ENCODE measurements at regions not wholly inside any gene's neighbourhood (a gene's known extent, or its start where the extent isn't known, plus 50 kb on each side); places are given as distances from the start of the nearest gene placed in this dataset.
"Not testable (repeated sequence)": the region's sequence is repeated elsewhere in the genome, so short reads cannot be mapped to it uniquely, and the experiment has no call there.

DNA sequence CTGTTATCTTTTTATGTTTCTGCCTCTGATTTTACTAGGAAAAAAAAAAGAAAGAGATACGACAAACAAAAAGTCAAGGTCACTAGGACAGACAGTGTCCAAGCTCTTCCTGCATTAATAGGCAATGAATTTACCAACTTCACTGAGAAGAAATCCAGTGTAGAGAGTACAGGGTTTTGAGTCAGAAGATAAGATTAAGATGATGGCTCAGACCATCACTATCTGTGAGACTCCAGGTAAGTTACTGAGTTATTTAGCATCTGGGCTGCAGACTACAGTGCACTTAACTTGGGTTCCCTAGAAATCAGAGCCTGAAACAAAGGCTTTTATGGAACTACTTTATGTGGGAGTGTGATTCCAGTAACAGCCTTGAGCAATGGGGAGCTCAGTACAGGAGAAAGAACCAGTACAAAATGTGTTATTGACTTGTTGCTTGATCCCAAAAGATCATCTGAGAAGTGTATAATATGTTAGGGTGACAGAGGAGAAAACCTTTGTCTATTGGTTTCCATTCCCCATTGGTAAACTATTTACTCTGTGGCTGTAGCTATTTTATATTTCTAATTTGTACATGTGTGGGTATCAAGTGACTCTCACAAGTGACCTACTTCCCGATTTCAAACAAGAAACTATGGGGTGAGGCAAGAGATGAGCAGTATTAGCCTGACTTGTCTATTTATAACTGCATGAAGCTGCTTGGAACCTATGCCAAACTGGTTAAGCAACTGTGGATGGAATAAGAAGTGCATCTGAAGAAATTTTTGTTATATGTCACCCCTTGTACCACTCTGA lies 395.8 kb downstream of the RAB38 start:
- DNase-seq (ENCODE audit: low read depth in 2 of 3, low spot score in 2 of 3): no peak

GRCh38 chr11:87778357-87778756 lies 396.9 kb downstream of the RAB38 start:
- DNase-seq (ENCODE audit: low read depth in 2 of 3, low spot score in 2 of 3): no peak

DNA sequence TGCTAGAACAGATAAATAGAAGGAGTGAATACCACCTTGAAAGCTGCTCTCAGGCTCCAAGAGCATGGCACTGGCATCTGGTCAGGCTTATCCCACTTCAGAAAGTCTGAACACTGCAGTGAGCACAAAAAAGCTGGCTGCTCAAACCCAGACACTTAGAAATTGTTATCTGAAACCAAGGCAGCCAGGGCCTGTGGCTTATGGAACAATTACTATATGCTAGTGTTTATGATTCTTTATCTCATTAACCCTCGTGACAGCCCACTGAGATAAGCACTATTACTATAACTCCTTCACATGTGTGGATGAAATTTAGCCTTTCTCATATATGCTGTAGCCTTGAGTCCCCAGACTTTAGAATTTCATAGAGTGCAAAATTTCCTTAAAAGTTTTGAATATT lies 400.2 kb downstream of the RAB38 start:
- no peak for DNase-seq (ENCODE audit: low read depth in 2 of 3, low spot score in 2 of 3)

GRCh38 chr11:87769661-87770060 lies 405.6 kb downstream of the RAB38 start:
- DNase-seq (ENCODE audit: low read depth in 2 of 3, low spot score in 2 of 3): no peak

DNA sequence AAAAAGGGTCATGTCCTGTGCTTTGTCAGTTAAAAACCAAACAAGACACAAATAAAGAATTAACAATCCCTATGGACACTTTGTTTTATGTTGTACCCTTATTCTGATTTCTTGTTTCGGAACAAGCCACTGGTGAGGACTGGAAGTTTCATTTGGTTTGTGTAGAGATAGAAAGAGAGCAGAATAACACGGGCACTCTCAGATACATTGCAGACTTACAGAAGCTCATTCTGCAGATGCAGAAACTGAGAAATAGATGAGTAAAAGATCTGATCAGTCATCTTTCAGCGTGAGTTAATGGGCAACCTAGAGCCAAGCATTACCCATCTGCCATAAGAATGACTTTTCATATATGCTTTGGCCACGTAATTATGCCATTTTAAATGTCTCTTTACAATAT lies 407.6 kb downstream of the RAB38 start:
- DNase-seq (ENCODE audit: low read depth in 2 of 3, low spot score in 2 of 3): no peak

DNA sequence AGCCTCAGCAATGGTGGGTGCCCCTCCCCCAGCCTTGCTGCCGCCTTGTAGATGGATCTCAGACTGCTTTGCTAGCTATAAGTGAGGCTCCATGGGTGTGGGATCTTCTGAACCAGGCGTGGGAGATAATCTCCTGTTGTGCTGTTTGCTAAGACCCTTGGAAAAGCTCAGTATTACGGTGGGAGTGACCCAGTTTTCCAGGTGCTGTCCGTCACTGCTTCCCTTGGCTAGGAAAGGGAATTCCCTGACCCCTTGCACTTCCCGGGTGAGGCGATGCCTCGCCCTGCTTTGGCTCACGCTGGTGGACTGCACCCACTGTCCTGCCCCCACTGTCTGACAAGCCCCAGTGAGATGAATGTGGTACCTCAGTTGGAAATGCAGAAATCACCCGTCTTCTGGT lies 411.2 kb downstream of the RAB38 start:
- not testable (repeated sequence) for DNase-seq (ENCODE audit: low read depth in 2 of 3, low spot score in 2 of 3)

DNA sequence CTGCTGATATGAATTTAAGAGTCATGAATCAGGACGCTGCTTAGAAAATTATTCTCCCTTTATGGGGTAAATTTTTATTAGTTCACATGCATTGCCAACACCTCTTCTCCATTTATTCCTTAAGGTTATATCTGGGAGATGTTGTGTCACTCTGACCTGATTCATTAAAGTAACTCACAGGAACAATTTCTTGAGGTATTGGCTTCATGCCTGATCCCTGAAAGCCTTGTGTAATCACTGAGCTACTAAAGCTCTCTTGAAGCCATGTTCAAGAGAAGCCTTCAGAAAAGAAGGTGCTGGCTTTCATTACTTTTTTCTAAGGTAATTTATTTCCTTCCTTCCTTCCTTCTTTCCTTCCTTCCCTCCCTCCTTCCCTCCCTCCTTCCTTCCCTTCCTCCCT lies 420.6 kb downstream of the RAB38 start:
- no peak for DNase-seq (ENCODE audit: low read depth in 2 of 3, low spot score in 2 of 3)

DNA sequence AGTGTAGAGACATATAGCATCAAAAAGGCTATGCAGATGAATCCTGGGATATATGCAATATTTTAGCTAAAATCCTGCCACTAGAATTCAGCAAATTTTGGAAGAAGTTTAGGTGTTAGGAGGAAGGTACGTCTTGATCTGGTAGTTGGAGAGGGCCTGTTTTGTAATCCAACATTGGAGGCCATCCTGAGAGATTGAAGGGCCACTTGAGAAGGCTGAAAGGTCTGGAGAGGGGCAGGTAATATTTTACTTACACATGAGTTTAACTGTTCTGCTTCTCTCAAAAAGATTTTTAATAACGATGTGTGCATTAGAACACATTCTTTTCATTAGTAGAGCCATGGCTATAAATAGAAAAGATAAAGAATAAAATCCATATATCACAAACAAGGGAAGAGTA lies 422.1 kb downstream of the RAB38 start:
- DNase-seq (ENCODE audit: low read depth in 2 of 3, low spot score in 2 of 3): no peak

GRCh38 chr11:87743007-87743406 lies 432.2 kb downstream of the RAB38 start:
- DNase-seq (ENCODE audit: low read depth in 2 of 3, low spot score in 2 of 3): no peak

DNA sequence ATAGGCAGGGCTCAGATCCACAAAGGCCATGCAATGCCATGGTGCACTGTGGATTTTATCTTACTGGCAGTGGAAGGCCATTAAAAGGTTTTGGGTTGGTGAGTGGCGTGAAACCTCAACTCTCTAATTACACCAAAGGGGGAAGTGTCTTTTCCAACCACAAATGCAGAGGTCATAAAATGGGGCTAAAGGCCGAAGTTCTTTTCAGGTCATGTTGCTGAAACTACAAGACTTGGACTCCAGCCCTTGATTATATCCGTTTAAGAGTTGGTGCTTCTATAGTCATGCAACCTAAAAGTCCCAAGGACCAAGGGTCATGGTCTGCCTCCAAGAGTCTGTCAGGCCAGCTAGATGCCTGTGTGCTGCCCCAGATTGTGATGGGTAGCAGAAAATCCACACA lies 434.3 kb downstream of the RAB38 start:
- no peak for DNase-seq (ENCODE audit: low read depth in 2 of 3, low spot score in 2 of 3)

DNA sequence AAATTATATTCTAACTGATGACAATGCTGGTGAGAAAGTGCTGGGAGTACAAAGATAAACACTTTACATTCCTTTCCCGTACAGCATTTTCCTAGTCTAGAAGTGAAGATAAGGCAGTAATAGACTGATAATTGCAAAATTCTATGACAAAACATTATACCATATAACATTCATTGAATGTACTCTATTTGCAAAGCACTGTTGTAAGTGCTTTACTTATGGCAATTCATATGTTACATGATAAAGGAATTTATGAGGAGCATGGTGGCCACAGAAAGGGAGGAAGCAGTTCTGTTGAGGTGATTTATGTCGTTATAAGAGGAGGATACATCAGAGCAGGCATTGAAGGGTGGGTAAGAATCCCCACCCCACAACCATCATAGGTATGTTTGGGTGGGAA lies 434.8 kb downstream of the RAB38 start:
- DNase-seq (ENCODE audit: low read depth in 2 of 3, low spot score in 2 of 3): no peak

DNA sequence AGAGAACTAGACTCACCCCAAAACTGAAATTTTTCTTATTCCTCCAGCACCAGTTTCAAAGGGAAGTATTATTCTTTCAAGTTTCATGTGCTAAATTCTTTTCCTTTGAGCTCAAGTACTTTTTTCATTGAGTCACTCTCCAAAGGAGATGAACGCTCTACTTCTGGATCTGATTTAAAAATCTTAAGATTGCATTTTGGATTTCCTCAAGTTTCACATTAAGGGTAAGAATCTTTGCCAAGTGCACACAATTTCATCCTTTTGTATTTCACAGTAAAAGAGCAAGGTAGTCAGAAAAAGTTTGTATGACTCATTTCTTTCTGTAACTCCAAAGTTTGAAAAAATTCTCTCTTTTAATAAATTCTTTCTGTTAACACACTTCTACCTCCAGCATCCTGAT lies 435.5 kb downstream of the RAB38 start:
- no peak for DNase-seq (ENCODE audit: low read depth in 2 of 3, low spot score in 2 of 3)

GRCh38 chr11:87739261-87739660 lies 436.0 kb downstream of the RAB38 start:
- DNase-seq (ENCODE audit: low read depth in 2 of 3, low spot score in 2 of 3): no peak

DNA sequence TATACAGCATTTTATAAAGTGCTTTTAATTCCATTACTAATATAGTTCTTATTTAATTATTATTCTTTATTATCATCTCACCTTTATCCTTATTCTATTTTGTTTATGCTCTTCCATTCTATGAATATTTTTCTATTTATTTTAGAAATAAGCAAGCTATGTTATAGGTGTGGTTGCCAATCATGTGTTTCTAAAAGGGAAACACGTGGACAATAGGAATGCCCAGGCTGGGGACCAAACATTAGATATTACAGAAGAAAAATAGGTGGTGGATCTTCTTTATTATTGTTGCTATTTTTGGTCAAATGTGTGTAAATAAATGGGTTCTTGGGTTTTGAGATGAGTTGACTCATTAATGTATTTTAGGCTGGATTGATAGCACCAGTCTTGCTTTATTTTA lies 438.3 kb downstream of the RAB38 start:
- no peak for DNase-seq (ENCODE audit: low read depth in 2 of 3, low spot score in 2 of 3)

DNA sequence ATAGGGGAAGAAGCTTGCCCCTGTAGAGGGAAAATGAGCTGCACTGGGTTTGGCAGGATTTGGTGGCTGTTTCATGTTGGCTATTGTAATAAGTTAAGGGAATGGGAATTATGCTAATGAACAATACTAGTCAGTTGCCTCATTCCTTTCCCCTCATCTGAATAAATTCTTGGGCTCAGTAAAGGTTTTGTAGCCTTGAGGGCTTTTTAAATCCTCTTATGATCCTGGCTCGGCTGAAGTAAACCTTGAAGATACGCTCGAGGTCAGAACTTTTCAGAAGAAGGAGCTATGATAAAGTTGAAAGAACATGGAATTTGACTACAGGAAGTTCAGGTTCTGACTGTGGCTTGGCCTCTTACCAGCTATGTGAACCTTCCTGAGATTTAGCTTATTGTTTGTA lies 448.7 kb downstream of the RAB38 start:
- DNase-seq (ENCODE audit: low read depth in 2 of 3, low spot score in 2 of 3): no peak

- DNase-seq (ENCODE audit: low read depth in 2 of 3, low spot score in 2 of 3): no peak
Measured at GRCh38 chr11:87724358-87724757, 450.9 kb downstream of the RAB38 start.

GRCh38 chr11:87722756-87723565 lies 452.3 kb downstream of the RAB38 start:
- DNase-seq (ENCODE audit: low read depth in 2 of 3, low spot score in 2 of 3): peak in 1 of 3 donors; percentile 17

GRCh38 chr11:87719326-87720073 lies 455.7 kb downstream of the RAB38 start:
- DNase-seq (ENCODE audit: low read depth in 2 of 3, low spot score in 2 of 3): peak in 1 of 3 donors; percentile 20

GRCh38 chr11:87712802-87713202 lies 462.4 kb downstream of the RAB38 start:
- DNase-seq (ENCODE audit: low read depth in 2 of 3, low spot score in 2 of 3): peak in 1 of 3 donors; percentile 4

DNA sequence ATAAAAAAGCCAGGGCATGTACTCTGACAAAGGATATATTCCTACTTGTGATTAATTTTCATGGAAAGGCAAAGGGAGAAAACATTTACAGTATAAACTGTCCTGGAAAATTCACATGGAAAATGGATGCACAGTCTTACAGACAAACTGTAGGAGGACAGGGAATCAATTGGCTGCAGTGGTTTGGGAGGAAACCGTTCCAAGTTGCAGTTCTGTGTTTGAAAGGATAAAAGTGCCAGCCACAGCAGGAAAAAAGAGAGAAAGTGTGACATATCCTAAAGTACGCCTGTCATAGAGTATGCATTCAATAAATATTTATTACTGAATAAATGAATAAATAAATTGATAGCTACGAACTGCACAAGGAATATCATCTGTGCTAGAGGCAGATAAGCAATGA lies 462.9 kb downstream of the RAB38 start:
- no peak for DNase-seq (ENCODE audit: low read depth in 2 of 3, low spot score in 2 of 3)

- DNase-seq (ENCODE audit: low read depth in 2 of 3, low spot score in 2 of 3): not testable (repeated sequence)
Measured at GRCh38 chr11:87703589-87703988, 471.7 kb downstream of the RAB38 start.
